GM19395 (cell line): ENCODE measurements at regions not wholly inside any gene's neighbourhood (a gene's known extent, or its start where the extent isn't known, plus 50 kb on each side); places are given as distances from the start of the nearest gene placed in this dataset.

ENCODE experiments used
- ATAC-seq: cut with Tn5 transposase; IDR thresholded peaks from one replicate; pipeline ENCODE4 v1.9.1; 2021; ENCODE audit warnings: mild to moderate bottlenecking, moderate library complexity; ENCODE audit not compliant: unreplicated experiment

DNA sequence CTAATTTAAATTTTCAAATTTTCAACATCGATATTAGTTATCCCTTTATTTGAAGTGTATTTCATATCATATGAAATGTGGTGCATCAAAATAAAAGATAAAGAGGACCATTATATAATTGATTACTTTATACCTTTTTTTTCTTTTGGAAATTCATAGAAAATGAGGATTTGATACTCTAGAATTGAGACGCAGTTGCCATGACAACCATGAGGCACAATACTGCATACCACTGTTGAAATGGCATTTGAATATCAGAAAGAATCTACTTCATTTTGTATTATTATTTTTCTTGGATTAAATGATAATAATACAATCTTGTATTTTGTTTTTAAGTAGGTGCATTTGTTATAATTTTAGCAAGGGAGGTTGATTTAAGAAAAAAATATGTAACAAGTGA, 323.1 kb downstream of the PCDH18 start:
- no peak for ATAC-seq

- no peak for ATAC-seq
Observed at GRCh38 chr4:137206781-137207180, 325.5 kb downstream of the PCDH18 start.

DNA sequence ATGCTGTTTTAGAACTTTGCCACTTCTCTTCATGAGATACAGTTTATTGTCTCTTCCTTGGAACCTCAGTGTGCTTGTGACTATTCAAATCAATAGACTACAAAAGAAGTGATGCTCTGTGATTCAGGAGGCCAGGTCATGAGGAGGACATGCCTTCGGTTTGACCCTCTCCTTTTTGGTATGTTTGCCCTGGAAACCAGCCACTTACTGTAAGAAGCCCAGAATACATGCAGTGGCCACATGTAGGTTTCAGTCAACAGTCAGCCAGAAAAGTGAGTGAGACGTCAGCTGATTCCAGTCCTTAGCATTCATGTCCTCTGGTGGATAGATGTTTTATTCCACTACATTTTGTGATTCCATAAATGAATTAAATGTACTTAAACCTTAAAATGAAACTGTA, 328.7 kb downstream of the PCDH18 start:
- no peak for ATAC-seq

DNA sequence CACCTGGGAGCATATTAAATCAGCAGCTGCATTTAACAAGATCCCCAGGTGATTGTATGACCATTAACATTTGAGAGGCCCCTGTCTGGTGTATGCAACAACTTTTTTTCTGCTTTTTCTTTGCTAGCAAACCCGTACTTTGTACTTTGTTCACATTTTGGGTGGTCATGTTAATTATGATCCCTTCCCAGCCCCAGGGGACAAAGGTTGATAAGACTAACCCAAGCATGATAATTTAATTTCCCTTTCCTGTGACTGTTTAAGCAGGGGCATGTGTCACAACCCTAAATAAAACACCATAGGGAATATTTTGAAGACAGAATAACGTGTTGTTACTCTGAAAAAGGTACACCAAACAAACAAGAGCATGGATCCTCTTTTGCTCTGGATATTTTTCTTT, 332.0 kb downstream of the PCDH18 start:
- no peak for ATAC-seq

DNA sequence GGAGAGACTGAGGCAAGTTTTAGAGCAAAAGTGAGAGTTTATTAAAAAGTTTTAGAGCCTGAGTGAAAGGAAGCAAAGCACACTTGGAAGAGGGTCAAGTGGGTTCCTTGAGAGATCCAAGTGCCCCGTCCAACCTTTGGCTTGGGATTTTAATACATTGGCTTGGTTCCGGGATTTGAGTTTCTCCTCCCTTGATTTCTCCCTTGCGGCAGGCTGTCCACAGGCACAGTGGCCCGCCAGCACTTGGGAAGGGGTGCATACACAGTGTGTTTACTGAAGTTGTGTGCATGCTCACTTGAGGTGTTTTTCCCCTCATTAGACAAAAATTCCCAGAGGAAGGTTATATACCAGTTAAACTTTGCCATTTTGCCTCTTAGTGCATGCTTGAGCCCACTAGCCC, 333.5 kb downstream of the PCDH18 start:
- ATAC-seq = no peak

DNA sequence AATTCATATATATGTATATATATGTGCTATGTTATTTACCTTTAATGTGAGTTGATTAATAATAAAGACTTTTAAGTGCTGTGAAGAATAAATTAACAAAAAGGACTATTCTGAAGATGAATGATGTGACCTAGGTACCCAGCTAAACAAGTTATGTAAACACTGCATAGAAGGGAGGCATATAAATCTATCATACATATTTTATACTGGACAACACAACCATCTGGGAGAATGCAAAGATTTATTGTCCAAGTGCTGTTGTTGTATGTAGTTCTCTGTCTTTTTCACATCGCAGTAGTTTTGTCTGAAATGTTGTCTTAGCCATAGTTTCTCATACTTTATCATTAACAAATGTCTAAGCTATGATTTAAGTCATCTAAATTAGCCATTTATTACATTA, 337.6 kb downstream of the PCDH18 start:
- no peak for ATAC-seq

DNA sequence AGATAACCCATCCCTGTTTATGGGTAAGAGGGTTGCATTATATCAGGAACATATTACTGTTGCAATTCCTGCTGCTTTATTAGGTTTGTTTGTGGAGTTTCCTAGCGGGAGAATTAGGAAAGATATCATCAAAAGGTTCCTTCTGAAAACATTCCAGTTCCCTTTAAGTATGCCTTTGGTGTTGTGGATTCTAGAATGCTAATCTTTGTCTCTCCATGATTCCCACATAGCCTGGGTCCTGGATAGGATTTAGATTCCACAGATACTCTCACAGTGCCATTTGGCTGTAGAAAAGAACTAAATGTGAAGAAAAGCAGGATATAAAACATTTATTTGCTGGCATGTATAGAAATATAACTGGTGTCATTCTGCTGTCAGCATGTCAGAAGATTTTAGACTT, 338.7 kb downstream of the PCDH18 start:
- ATAC-seq = no peak

DNA sequence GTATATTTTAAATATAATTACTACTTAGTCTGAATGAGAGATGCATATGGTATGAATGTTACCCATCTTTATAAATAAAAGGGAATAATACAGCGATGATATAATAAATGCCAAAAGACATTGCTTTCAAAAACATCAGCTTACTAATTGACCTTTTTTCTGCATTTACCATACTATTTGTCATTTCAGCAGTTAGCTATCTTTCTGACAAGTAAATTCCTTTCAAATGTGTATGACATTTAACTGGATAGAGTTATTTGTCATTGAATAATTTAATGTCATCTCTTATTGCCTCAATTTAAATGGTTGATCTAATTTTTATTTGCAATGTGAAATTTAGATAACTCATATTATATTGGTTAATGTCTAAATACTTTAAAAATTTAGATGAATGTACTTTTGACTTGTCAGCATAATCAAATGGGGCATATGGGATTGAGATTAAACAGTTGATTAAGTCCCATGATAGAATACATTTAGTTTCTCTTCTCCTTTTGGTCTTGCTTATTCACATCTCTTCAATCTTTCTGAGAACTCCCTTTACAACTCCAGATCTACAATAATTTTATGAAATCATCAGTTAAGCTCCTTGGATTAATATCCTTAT, 350.9 kb downstream of the PCDH18 start:
- no peak for ATAC-seq

- ATAC-seq = no peak
Observed at GRCh38 chr4:137180349-137180748, 351.9 kb downstream of the PCDH18 start.

GRCh38 chr4:137156807-137157206, 375.5 kb downstream of the PCDH18 start:
- ATAC-seq = no peak

DNA sequence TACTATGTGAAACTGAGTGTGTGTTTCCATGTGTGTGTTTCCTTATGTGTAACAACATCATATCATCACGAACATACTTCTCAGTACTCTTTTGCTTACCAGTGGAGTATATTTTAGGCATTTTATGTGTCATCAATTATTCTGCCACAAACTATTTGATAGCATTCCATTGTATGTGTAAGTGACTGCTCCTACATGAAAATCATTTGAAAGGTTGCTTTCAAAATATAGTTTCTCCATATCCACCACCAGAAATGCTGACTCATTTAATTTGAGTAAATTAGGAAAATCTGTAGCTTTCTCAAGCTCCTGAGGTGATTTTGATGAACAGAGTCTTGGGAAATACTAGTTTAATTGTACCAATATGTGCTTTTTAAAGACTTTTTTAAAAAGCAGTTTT, 376.2 kb downstream of the PCDH18 start:
- no peak for ATAC-seq

GRCh38 chr4:137131201-137131600, 401.1 kb downstream of the PCDH18 start:
- ATAC-seq = no peak

GRCh38 chr4:137129845-137130244, 402.4 kb downstream of the PCDH18 start:
- ATAC-seq = no peak

- ATAC-seq = no peak
Observed at GRCh38 chr4:137129441-137129840, 402.9 kb downstream of the PCDH18 start.

- ATAC-seq = no peak
Observed at GRCh38 chr4:137125011-137125410, 407.3 kb downstream of the PCDH18 start.

- ATAC-seq = peak; percentile 91
Observed at GRCh38 chr4:137124278-137124932, 407.9 kb downstream of the PCDH18 start.

DNA sequence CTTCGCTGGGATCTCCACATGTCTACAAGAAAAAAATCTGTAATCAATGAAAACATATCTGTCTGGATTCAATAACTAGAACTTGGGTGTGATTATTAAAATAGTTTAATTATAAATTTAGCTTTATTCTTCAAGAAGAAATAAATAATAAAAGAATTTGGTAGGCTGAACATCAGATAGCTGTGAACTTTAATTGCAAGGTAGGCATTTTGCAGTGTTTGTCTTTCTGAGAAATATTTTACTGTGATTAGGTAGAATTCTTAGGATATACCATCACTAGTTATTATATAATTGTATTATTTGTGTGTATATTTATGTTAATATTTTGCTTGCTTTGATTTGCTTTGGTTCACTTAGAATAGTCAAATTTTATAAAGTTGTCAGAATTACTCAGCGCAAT, 409.4 kb downstream of the PCDH18 start:
- ATAC-seq = no peak

DNA sequence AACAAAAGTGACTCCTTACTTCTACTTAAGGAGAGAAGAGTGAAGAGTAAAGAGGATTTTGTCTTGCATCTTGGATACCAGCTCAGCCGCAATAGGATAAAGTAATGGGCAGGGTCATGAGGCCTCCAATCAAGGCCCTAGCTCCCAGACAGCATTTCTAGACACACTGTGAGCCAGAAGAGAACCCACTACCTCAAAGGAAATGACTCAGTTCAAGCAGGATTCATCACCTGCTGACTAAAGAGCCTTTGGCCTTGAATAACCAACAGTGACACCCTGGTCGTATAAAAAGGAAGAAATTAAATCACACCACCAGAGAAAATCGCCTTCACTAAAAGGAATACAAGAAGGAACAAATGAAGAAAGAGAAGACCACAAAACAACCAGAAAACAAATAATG, 416.1 kb downstream of the PCDH18 start:
- ATAC-seq = no peak

DNA sequence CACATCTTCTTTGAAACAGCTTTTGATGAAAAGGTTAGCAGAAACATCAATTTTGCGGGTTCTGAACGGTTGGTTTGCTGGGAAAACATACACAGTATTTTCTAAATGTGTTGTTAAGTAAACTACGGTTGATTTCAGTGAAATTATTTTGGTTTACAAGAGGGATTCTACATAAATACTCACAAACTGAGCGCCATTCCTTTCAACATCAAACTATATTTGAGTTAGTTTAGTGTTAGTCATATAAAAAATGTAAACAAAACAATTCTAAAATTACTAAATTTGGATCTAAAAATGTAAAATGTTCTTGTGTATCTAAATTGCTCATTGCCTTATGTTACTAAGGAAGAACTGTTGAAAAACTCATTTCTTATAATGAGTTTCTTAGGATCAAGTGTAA, 425.6 kb downstream of the PCDH18 start:
- ATAC-seq = no peak

- no peak for ATAC-seq
Observed at GRCh38 chr4:137106287-137106686, 426.0 kb downstream of the PCDH18 start.

DNA sequence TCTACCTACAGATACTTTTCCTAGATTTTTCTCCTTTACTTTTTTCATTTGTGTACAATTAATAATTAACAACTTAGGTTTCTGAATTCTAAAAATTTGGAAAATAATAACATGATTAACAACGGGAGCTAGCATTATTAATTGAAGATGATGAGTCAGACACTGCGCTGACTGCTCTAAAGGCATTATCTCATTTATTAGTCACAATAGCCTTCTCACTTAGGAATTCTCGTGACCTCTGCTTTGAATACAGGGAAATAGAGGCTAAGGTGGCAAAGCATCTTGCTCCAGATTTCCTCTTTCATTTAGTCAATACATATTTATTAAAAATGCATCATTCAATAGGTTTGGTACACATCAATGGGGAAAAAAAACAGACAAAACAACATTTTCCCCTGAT, 441.3 kb downstream of the PCDH18 start:
- ATAC-seq = no peak

GRCh38 chr4:137083571-137084135, 448.6 kb downstream of the PCDH18 start:
- ATAC-seq = no peak

DNA sequence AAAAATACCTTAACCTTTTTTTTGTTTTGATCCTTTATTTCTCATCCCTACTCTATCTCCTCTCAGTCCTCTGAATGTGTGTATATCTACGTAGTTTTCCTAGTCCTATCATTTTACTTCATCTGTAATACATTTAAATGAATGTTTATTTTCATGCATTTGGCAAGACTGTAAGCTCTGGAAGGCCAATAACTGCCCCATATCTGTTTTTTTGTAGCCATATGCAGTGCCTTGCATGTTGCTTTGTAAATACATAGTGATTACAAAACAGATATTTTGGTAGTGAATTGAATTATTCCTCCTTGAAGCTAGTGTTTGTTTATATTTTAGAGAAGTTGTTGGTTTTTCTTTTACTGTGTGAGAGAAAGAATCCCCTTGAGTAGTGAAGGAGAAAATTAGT, 450.2 kb downstream of the PCDH18 start:
- no peak for ATAC-seq
